GM23338 (cell line): ENCODE measurements at regions not wholly inside any gene's neighbourhood (a gene's known extent, or its start where the extent isn't known, plus 50 kb on each side); places are given as distances from the start of the nearest gene placed in this dataset.
"Not testable (repeated sequence)": the region's sequence is repeated elsewhere in the genome, so short reads cannot be mapped to it uniquely, and the experiment has no call there.

Experiments
- ATAC-seq: fragments of 200-7000 bp; cut with Tn5 transposase; 3 replicates; pipeline ENCODE4 v1.9.1; 2020
- DNase-seq: peaks from one replicate; pipeline ENCODE4 v3.0.0-alpha.2; 2015; ENCODE audit warnings: low spot score
- H2AFZ ChIP-seq: fragments of 200-600 bp; sonication (generic); 2 replicates; pipeline ENCODE4 v1.8.0; 2016; ENCODE audit warnings: antibody characterized with exemption, mild to moderate bottlenecking, moderate library complexity
- H3F3A ChIP-seq: fragments of 200-600 bp; sonication (generic); replicated peaks from 2 replicates; pipeline ENCODE4 v1.8.0; 2017; ENCODE audit warnings: antibody characterized with exemption, mixed run types, low read depth
- H3K27ac ChIP-seq: fragments of 200-600 bp; sonication (generic); 2 replicates; pipeline ENCODE4 v1.6.1; 2016; ENCODE audit warnings: low read depth
- H3K27me3 ChIP-seq: fragments of 200-600 bp; sonication (generic); 2 replicates; pipeline ENCODE4 v1.8.0; 2016; ENCODE audit warnings: mild to moderate bottlenecking, mixed run types, moderate library complexity; ENCODE audit not compliant: insufficient read depth
- H3K36me3 ChIP-seq: fragments of 200-600 bp; sonication (generic); 2 replicates; pipeline ENCODE4 v1.8.0; 2016; ENCODE audit warnings: mild to moderate bottlenecking; ENCODE audit not compliant: insufficient read depth
- H3K4me1 ChIP-seq: fragments of 200-600 bp; sonication (generic); 2 replicates; pipeline ENCODE4 v1.8.0; 2016; ENCODE audit warnings: mild to moderate bottlenecking, moderate library complexity; ENCODE audit not compliant: insufficient read depth
- H3K4me2 ChIP-seq: fragments of 200-600 bp; sonication (generic); 2 replicates; pipeline ENCODE4 v1.7.1; 2017; ENCODE audit warnings: mixed run types
- H3K4me3 ChIP-seq: fragments of 200-600 bp; sonication (generic); 2 replicates; pipeline ENCODE4 v1.6.1; 2016; ENCODE audit warnings: mixed run types
- H3K79me2 ChIP-seq: fragments of 200-600 bp; sonication (generic); replicated peaks from 2 replicates; pipeline ENCODE4 v1.8.0; 2017; ENCODE audit warnings: mild to moderate bottlenecking; ENCODE audit not compliant: insufficient read depth
- H3K9me2 ChIP-seq: fragments of 200-600 bp; sonication (generic); 2 replicates; pipeline ENCODE4 v1.8.0; 2017; ENCODE audit not compliant: insufficient read depth
- H4K20me1 ChIP-seq: fragments of 200-600 bp; sonication (generic); replicated peaks from 2 replicates; pipeline ENCODE4 v1.8.0; 2017; ENCODE audit warnings: mild to moderate bottlenecking; ENCODE audit not compliant: insufficient read depth
- H3K27ac Mint-ChIP-seq: 2 replicates; pipeline ENCODE4 v1.8.0; 2020; ENCODE audit warnings: inconsistent platforms, mild to moderate bottlenecking, moderate library complexity, mixed read lengths
- H3K27me3 Mint-ChIP-seq: 3 replicates; pipeline ENCODE4 v1.8.0; 2022; ENCODE audit warnings: low read depth, mild to moderate bottlenecking, moderate library complexity, mixed read lengths, inconsistent platforms; ENCODE audit not compliant: insufficient read depth, poor library complexity
- H3K36me3 Mint-ChIP-seq: 3 replicates; pipeline ENCODE4 v1.8.0; 2021; ENCODE audit warnings: low read depth, mild to moderate bottlenecking, inconsistent platforms, moderate library complexity, mixed read lengths
- H3K4me1 Mint-ChIP-seq: 3 replicates; pipeline ENCODE4 v1.8.0; 2020; ENCODE audit warnings: mild to moderate bottlenecking, inconsistent platforms, mixed read lengths
- H3K4me3 Mint-ChIP-seq: 3 replicates; pipeline ENCODE4 v1.8.0; 2021; ENCODE audit warnings: moderate library complexity, mild to moderate bottlenecking, inconsistent platforms, mixed read lengths
- H3K9me3 Mint-ChIP-seq: 3 replicates; pipeline ENCODE4 v1.8.0; 2020; ENCODE audit warnings: moderate library complexity, mild to moderate bottlenecking, inconsistent platforms, mixed read lengths
- CREB1 ChIP-seq: fragments of 250-450 bp; sonication (Bioruptor Pico); IDR thresholded peaks from 2 replicates; pipeline ENCODE4 v1.5.0; 2020; ENCODE audit warnings: low read depth, mild to moderate bottlenecking, moderate library complexity
- EZH2 ChIP-seq: fragments of 200-600 bp; sonication (generic); IDR thresholded peaks from one replicate; pipeline ENCODE4 v1.8.0; 2017; ENCODE audit warnings: antibody characterized with exemption, mild to moderate bottlenecking, low read depth; ENCODE audit not compliant: unreplicated experiment
- EZH2phosphoT487 ChIP-seq: fragments of 200-600 bp; sonication (generic); IDR thresholded peaks from one replicate; pipeline ENCODE4 v1.8.1; 2018; ENCODE audit warnings: antibody characterized with exemption; ENCODE audit not compliant: unreplicated experiment
- NANOG ChIP-seq: IDR thresholded peaks from 2 replicates; pipeline ENCODE4 v1.6.1; 2016; ENCODE audit warnings: antibody characterized with exemption, borderline replicate concordance
- STAT1 ChIP-seq: IDR thresholded peaks from one replicate; pipeline ENCODE4 v1.6.1; 2016; ENCODE audit warnings: antibody characterized with exemption; ENCODE audit not compliant: unreplicated experiment
- ZNF114 ChIP-seq: fragments of 250-450 bp; sonication (Bioruptor Pico); IDR thresholded peaks from 2 replicates; pipeline ENCODE4 v1.5.0; 2020; ENCODE audit warnings: mild to moderate bottlenecking, moderate library complexity
- ZNF331 ChIP-seq: fragments of 250-450 bp; sonication (Bioruptor Pico); IDR thresholded peaks from 2 replicates; pipeline ENCODE4 v1.5.0; 2020; ENCODE audit warnings: low read depth, mild to moderate bottlenecking, moderate library complexity
- TF ChIP-seq, protein P1 (sequence below): fragments of 250-450 bp; sonication (Bioruptor Pico); IDR thresholded peaks from 2 replicates; pipeline ENCODE4 v1.5.0; 2020; ENCODE audit warnings: mild to moderate bottlenecking, moderate library complexity

DNA sequence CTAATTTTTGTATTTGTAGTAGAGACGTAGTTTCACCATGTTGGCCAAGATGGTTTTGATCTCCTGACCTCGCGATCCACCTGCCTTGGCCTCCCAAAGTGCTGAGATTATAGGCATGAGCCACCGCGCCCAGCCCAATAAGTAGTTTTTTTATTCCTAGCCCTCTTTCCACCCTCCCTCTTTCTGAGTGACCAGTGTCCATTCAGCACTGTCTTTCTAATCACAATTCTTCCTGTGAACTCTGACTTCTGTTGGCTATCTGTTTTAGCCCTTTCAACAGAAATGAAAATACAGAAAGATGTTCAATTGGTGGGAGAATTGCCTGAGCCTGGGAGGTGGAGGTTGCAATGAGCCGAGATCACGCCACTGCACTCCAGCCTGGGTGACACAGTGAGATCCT is 122.3 kb upstream of the LIFR start:
- H3K4me3 Mint-ChIP-seq, H3K36me3 Mint-ChIP-seq, H3K79me2 ChIP-seq, H4K20me1 ChIP-seq, H2AFZ ChIP-seq, H3K27me3 Mint-ChIP-seq, H3K27me3 ChIP-seq, H3K9me2 ChIP-seq, DNase-seq, H3K36me3 ChIP-seq, H3K4me1 ChIP-seq, ATAC-seq, H3K4me2 ChIP-seq, H3K27ac Mint-ChIP-seq, H3F3A ChIP-seq, H3K9me3 Mint-ChIP-seq, H3K4me1 Mint-ChIP-seq, H3K27ac ChIP-seq, H3K4me3 ChIP-seq: not testable (repeated sequence)

DNA sequence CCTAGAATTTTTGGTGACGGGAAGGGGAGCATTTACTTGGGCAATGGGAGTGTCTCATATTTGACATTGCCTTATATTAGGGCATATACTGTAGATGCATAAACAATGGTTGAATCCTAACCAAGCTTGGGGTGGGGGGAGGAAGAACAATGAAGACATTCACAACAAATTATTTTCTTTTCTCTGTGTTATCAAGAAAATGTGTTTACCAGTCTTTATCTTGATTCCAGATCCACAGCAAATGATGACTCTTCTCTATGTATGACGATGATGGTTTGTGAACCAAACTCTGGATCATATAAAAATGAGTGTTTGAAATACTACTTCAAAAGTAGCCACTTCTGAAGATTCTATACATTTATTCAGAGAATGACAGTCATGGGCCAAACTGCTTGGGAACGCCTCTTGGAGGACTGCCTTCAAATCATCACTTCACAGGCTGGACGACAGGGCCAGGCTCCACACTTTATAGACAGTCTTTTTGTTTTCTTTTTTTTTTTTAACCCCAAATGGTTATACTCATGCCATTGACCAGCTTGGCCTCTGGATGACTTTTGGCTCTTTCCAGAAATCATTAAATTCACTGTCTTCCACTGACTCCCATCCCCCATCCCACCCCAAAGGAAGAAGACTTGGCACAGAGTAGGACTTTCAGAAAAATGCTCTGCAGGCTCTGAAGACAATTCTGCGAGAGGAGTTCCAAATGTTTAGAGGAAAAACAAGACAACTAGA is 123.8 kb upstream of the LIFR start:
- 0 out of 2 replicates have a peak, but pooled peaks cover 5% of the 10 kb centered on the region for H3K9me2 ChIP-seq
- H3K27me3 ChIP-seq, result no peaks in the 10 kb centered on the region
- no peaks in the 10 kb centered on the region for H3K79me2 ChIP-seq
- H3K36me3 ChIP-seq, result no peaks in the 10 kb centered on the region
- Mint-ChIP-seq H3K9me3 (no peaks in the 10 kb centered on the region), H3K36me3 (no peaks in the 10 kb centered on the region), H3K4me3 (no peak overlapping the region), H3K27me3 (no peaks in the 10 kb centered on the region), H3K27ac (no peak overlapping the region), H3K4me1 (no peaks in the 10 kb centered on the region)
- H2AFZ ChIP-seq, result no peak overlapping the region
- no peak overlapping the region for H3K27ac ChIP-seq
- no peaks in the 10 kb centered on the region for H4K20me1 ChIP-seq
- TF ChIP-seq EZH2 (no peak), ZNF331 (no peak), ZNF114 (CRISPR knock-in tag) (no peak), EZH2phosphoT487 (no peak), STAT1 (no peak), CREB1 (CRISPR knock-in tag) (no peak), NANOG (no peak)
- TF ChIP-seq, protein P1, sequence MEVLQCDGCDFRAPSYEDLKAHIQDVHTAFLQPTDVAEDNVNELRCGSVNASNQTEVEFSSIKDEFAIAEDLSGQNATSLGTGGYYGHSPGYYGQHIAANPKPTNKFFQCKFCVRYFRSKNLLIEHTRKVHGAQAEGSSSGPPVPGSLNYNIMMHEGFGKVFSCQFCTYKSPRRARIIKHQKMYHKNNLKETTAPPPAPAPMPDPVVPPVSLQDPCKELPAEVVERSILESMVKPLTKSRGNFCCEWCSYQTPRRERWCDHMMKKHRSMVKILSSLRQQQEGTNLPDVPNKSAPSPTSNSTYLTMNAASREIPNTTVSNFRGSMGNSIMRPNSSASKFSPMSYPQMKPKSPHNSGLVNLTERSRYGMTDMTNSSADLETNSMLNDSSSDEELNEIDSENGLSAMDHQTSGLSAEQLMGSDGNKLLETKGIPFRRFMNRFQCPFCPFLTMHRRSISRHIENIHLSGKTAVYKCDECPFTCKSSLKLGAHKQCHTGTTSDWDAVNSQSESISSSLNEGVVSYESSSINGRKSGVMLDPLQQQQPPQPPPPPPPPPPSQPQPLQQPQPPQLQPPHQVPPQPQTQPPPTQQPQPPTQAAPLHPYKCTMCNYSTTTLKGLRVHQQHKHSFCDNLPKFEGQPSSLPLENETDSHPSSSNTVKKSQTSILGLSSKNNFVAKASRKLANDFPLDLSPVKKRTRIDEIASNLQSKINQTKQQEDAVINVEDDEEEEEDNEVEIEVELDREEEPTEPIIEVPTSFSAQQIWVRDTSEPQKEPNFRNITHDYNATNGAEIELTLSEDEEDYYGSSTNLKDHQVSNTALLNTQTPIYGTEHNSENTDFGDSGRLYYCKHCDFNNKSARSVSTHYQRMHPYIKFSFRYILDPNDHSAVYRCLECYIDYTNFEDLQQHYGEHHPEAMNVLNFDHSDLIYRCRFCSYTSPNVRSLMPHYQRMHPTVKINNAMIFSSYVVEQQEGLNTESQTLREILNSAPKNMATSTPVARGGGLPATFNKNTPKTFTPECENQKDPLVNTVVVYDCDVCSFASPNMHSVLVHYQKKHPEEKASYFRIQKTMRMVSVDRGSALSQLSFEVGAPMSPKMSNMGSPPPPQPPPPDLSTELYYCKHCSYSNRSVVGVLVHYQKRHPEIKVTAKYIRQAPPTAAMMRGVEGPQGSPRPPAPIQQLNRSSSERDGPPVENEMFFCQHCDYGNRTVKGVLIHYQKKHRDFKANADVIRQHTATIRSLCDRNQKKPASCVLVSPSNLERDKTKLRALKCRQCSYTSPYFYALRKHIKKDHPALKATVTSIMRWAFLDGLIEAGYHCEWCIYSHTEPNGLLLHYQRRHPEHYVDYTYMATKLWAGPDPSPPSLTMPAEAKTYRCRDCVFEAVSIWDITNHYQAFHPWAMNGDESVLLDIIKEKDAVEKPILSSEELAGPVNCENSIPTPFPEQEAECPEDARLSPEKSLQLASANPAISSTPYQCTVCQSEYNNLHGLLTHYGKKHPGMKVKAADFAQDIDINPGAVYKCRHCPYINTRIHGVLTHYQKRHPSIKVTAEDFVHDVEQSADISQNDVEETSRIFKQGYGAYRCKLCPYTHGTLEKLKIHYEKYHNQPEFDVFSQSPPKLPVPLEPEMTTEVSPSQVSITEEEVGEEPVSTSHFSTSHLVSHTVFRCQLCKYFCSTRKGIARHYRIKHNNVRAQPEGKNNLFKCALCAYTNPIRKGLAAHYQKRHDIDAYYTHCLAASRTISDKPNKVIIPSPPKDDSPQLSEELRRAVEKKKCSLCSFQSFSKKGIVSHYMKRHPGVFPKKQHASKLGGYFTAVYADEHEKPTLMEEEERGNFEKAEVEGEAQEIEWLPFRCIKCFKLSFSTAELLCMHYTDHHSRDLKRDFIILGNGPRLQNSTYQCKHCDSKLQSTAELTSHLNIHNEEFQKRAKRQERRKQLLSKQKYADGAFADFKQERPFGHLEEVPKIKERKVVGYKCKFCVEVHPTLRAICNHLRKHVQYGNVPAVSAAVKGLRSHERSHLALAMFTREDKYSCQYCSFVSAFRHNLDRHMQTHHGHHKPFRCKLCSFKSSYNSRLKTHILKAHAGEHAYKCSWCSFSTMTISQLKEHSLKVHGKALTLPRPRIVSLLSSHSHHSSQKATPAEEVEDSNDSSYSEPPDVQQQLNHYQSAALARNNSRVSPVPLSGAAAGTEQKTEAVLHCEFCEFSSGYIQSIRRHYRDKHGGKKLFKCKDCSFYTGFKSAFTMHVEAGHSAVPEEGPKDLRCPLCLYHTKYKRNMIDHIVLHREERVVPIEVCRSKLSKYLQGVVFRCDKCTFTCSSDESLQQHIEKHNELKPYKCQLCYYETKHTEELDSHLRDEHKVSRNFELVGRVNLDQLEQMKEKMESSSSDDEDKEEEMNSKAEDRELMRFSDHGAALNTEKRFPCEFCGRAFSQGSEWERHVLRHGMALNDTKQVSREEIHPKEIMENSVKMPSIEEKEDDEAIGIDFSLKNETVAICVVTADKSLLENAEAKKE (CRISPR knock-in tag), result no peak
- no peaks in the 10 kb centered on the region for H3K4me1 ChIP-seq
- ATAC-seq, result no peak
- H3K4me2 ChIP-seq, result no peak overlapping the region
- no peak for DNase-seq
- H3K4me3 ChIP-seq, result no peak overlapping the region
- H3F3A ChIP-seq, result no peaks in the 10 kb centered on the region
